ENCODE measurements at regions not wholly inside any gene's neighbourhood (a gene's known extent, or its start where the extent isn't known, plus 50 kb on each side); places are given as distances from the start of the nearest gene placed in this dataset.

GRCh38 chr4:66625480-66625879 is 919.8 kb downstream of the CENPC start:
- Histone ChIP-seq H3K4me1 (ENCODE audit: control insufficient read depth, extremely low read depth, insufficient read depth, low read length) (no peaks in the 10 kb centered on the region), H3K27ac (ENCODE audit: insufficient read depth, low read depth, low read length) (no peak overlapping the region), H3K4me3 (replicated peaks in 1 of 3; ENCODE audit: insufficient read depth in 1 of 3, low read depth in 1 of 3, low read length in 3 of 3) (no peak overlapping the region), H4K20me1 (replicated peaks; ENCODE audit: control insufficient read depth, extremely low read depth, insufficient read depth, low read length) (no peaks in the 10 kb centered on the region), H3K36me3 (ENCODE audit: control insufficient read depth in 2 of 2, extremely low read depth in 1 of 2, insufficient read depth in 2 of 2, low read length in 2 of 2) (no peaks in the 10 kb centered on the region), H3K9ac (replicated peaks; ENCODE audit: extremely low read depth, insufficient read depth, low read length) (no peak overlapping the region), H2AFZ (ENCODE audit: low read depth, low read length) (no peak overlapping the region), H3K4me2 (ENCODE audit: insufficient read depth, low read length) (no peak overlapping the region), H3K9me1 (replicated peaks; ENCODE audit: control insufficient read depth, extremely low read depth, insufficient read depth, low read length) (no peaks in the 10 kb centered on the region), H3K27me3 (ENCODE audit: control insufficient read depth in 2 of 2, insufficient read depth in 2 of 2, low read length in 2 of 2) (no peaks in the 10 kb centered on the region), H3K79me2 (ENCODE audit: control insufficient read depth, insufficient read depth, low read length) (no peaks in the 10 kb centered on the region), H3K9me3 (replicated peaks; ENCODE audit: control insufficient read depth, insufficient read depth, low read length) (no peaks in the 10 kb centered on the region)
- BruUV-seq (replicated peaks), result no TSS peak
- ChIA-PET POLR2A (no interaction called here), CTCF (no interaction called here)
- dilution Hi-C loops (cut with MboI; ENCODE audit: extremely low pct_ligation_motif_present, low sequenced_read_pairs) (no loop called here), intact Hi-C loops (cut with micrococcal nuclease) (no loop called here)
- DNase-seq (ENCODE audit: low read depth, low spot score), result no peak
- TF ChIP-seq MYC (IDR thresholded peaks at IDR 0.05; ENCODE audit: low read depth, low read length) (no peak), POLR2AphosphoS5 (IDR thresholded peaks at IDR 0.05; ENCODE audit: insufficient read depth, low read depth, low read length) (no peak), GATA2 (IDR thresholded peaks at IDR 0.05; ENCODE audit: insufficient read depth, insufficient read length, low read depth, low read length) (no peak), EZH2 (IDR thresholded peaks at IDR 0.05; ENCODE audit: borderline replicate concordance, low read depth, low read length, severe bottlenecking) (no peak), MAX (IDR thresholded peaks at IDR 0.05; ENCODE audit: insufficient read depth, insufficient read length) (no peak), FOS (IDR thresholded peaks at IDR 0.05; ENCODE audit: borderline replicate concordance, insufficient read depth, low read length) (no peak), JUN (IDR thresholded peaks at IDR 0.05; ENCODE audit: borderline replicate concordance, insufficient read depth, insufficient read length, low read depth) (no peak), POLR2A (IDR thresholded peaks at IDR 0.05; ENCODE audit: low read depth, low read length) (no peak), CTCF (IDR thresholded peaks at IDR 0.05; ENCODE audit: extremely low read depth in 1 of 2, insufficient read depth in 1 of 2, low read depth in 1 of 2, low read length in 2 of 2) (no peak)
- no peak for FAIRE-seq

Data from endothelial cell of umbilical vein (primary cell).